ENCODE measurements at regions not wholly inside any gene's neighbourhood (a gene's known extent, or its start where the extent isn't known, plus 50 kb on each side); places are given as distances from the start of the nearest gene placed in this dataset.

- DNase-seq = no peak
- WGBS, 2 donors = 82 to 93% methylated on average over 2 of the region's 2 CpGs
Measured at GRCh38 chr4:170580651-170581050, 490.9 kb upstream of the AADAT start.

DNA sequence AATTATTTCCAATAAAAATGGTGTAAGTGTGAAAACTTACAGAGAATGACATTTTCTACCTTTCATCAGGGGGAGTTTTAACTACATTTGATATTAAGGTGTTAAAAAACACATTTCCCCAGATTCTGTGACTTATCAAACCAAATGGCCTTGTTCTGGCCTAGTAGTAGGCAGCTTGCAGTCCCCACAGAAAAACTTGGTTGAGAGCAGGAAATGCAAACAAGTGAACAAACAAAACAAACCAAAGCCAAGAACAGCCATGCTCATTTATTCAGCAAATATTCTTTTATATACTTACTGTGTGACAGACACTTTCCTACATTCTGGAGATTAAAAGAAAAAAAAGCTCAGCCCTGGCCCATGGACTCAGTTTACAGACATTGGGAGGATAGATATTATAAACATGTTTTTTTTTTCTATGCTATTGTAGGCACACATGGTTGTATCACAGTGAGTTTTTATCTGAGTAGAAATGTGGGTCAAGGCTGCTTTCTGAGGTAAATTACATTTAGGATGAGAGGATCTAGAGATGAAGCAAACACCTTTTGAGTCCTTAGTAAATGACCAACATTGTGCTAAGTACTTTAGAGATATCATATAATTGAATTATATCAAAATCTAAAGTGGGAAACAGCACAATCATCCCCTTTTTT, 449.2 kb upstream of the AADAT start:
- Histone ChIP-seq H3K27me3 (ENCODE audit: control insufficient read depth in 3 of 3, insufficient read depth in 3 of 3, low read length in 2 of 3) (no peaks in the 10 kb centered on the region), H3K4me1 (ENCODE audit: control insufficient read depth in 5 of 5, insufficient read depth in 5 of 5, low read length in 5 of 5) (no peaks in the 10 kb centered on the region), H3K9ac (ENCODE audit: insufficient read depth in 1 of 2, low read length in 2 of 2) (no peak overlapping the region), H3K27ac (ENCODE audit: low read depth in 1 of 2, low read length in 1 of 2) (no peak overlapping the region), H3K36me3 (ENCODE audit: control insufficient read depth in 4 of 4, insufficient read depth in 4 of 4, low read length in 4 of 4) (no peaks in the 10 kb centered on the region), H3K4me3 (no peak overlapping the region), H3K9me3 (ENCODE audit: control insufficient read depth in 4 of 4, insufficient read depth in 3 of 4, low read length in 3 of 4) (peaks cover 0 to 6% (median 3%) of the 10 kb centered on the region in 4 donors)
- TF ChIP-seq CTCF (IDR thresholded peaks at IDR 0.05; ENCODE audit: control extremely low read depth, extremely low read depth) = no peak
- DNase-seq (no peak), ATAC-seq (ENCODE audit: insufficient read depth, low FRiP score) (no peak)

More at GRCh38 chr4:170580651-170581050, 490.9 kb upstream of the AADAT start:
- H3K4me1 ChIP-seq (ENCODE audit: control insufficient read depth in 5 of 5, insufficient read depth in 5 of 5, low read length in 5 of 5) = no peaks in the 10 kb centered on the region
- H3K9ac ChIP-seq (ENCODE audit: insufficient read depth in 1 of 2, low read length in 2 of 2) = no peak overlapping the region
- H3K27me3 ChIP-seq (ENCODE audit: control insufficient read depth in 3 of 3, insufficient read depth in 3 of 3, low read length in 2 of 3) = no peaks in the 10 kb centered on the region
- no peak overlapping the region for H3K27ac ChIP-seq (ENCODE audit: low read depth in 1 of 2, low read length in 1 of 2)
- no peak for ATAC-seq (ENCODE audit: insufficient read depth, low FRiP score)
- no peaks in the 10 kb centered on the region for H3K9me3 ChIP-seq (ENCODE audit: control insufficient read depth in 4 of 4, insufficient read depth in 3 of 4, low read length in 3 of 4)
- H3K36me3 ChIP-seq (ENCODE audit: control insufficient read depth in 4 of 4, insufficient read depth in 4 of 4, low read length in 4 of 4) = no peaks in the 10 kb centered on the region
- no peak for TF ChIP-seq CTCF (IDR thresholded peaks at IDR 0.05; ENCODE audit: control extremely low read depth, extremely low read depth)
- H3K4me3 ChIP-seq = no peak overlapping the region

DNA sequence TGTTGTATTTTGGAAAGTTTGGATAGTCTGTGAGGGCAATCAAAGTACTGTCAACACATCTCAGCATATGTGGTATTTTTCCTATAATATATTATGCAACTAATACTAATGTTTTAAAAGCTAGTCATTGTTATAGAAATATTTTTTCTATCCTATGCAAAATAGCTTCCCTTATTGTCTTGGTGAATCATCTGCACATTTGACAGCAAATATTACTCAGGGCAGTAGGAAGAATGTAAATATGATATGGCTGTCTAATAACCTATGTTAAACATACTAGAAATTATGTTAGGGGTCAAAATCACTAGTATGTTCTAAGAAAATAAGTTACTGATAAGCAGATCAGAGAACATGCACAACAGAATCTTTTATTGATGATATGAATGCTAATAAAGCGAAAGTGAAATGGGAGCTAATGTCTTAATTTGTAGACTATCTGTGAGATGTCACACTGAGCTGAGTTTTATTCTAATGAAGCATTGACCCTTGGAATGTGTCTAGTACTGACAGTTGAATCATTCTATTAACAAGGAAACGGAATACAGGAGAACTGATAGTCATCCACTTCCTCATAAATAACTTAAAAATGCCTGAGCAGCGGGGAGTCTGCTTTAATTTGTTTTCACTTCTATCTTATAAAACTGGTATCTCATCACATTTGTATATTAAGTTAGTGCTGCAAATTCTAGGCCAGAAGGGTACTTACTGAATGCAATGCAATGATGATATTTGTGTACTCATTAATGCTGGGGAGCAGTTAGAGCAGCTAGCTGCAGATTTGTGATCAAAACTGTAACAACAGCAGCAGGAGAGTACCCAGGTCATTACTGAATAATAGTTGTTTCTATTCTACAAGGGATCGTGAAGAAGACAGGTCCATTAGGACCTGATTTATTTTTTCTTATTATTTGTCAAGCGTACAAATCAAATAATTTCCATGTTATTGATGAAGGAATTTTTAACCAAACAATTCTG, 440.3 kb upstream of the AADAT start:
- no peak for DNase-seq
- TF ChIP-seq CTCF (IDR thresholded peaks at IDR 0.05; ENCODE audit: control extremely low read depth, extremely low read depth) = no peak
- Histone ChIP-seq H3K36me3 (ENCODE audit: control insufficient read depth in 4 of 4, insufficient read depth in 4 of 4, low read length in 4 of 4) (no peaks in the 10 kb centered on the region), H3K27me3 (ENCODE audit: control insufficient read depth in 3 of 3, insufficient read depth in 3 of 3, low read length in 2 of 3) (no peaks in the 10 kb centered on the region), H3K4me3 (no peak overlapping the region), H3K9ac (ENCODE audit: insufficient read depth in 1 of 2, low read length in 2 of 2) (no peak overlapping the region), H3K27ac (ENCODE audit: low read depth in 1 of 2, low read length in 1 of 2) (no peak overlapping the region), H3K4me1 (ENCODE audit: control insufficient read depth in 5 of 5, insufficient read depth in 5 of 5, low read length in 5 of 5) (no peaks in the 10 kb centered on the region), H3K9me3 (ENCODE audit: control insufficient read depth in 4 of 4, insufficient read depth in 3 of 4, low read length in 3 of 4) (no peaks in the 10 kb centered on the region)
- ATAC-seq (ENCODE audit: insufficient read depth, low FRiP score) = no peak
- 78 to 84% methylated on average over 5 of the region's 5 CpGs for WGBS, 2 donors
